K562 (cell line): ENCODE measurements at regions not wholly inside any gene's neighbourhood (a gene's known extent, or its start where the extent isn't known, plus 50 kb on each side); places are given as distances from the start of the nearest gene placed in this dataset.

Experiments used
- ATAC-seq: fragments of 200-7000 bp; cut with Tn5 transposase; 3 replicates; pipeline ENCODE4 v1.9.1; 2020; ENCODE audit warnings: moderate library complexity
- BruUV-seq: library from RNA; stranded (reverse); fragments of 400-500 nt; replicated peaks from 2 replicates; lab custom pipeline; 2021; lab: Mats Ljungman, UMichigan
- CTCF ChIA-PET: fragments of 300-600 bp; formaldehyde crosslinking; extraction: SDS; loops from one replicate; lab custom pipeline; 2021; ENCODE audit warnings: low intra/inter-chr PET ratio; lab: Yijun Ruan, JAX
- POLR2A ChIA-PET: fragments of 300-600, 350-650 bp; sonication (Branson Sonifier 250); formaldehyde crosslinking; extraction: SDS; loops from one replicate; lab custom pipeline; 2021; ENCODE audit warnings: antibody characterized with exemption, inconsistent platforms; lab: Yijun Ruan, JAX
- DNase-seq, 4 experiments: peaks; one replicate each; pipeline versions ENCODE4 v3.0.0 to v3.0.0-alpha.2; 2011 to 2018; ENCODE audit warnings: low spot score in 3 of 4, mixed read lengths in 3 of 4; ENCODE audit errors: extremely low read depth in 1 of 4
- FAIRE-seq: peaks from 2 replicates; lab custom pipeline; 2011; peaks lifted over from hg19 to GRCh38; lab: Jason Lieb, UNC
- H2AFZ ChIP-seq: 2 replicates; pipeline ENCODE4 v1.6.0; 2011; ENCODE audit warnings: low read depth, low read length, control low read depth, inconsistent platforms
- H3K27ac ChIP-seq: fragments of 200-600 bp; 3 replicates; pipeline ENCODE4 v1.8.0; 2011; ENCODE audit warnings: low read depth, mild to moderate bottlenecking, control low read depth, inconsistent platforms, low read length, moderate library complexity, mixed read lengths; ENCODE audit errors: extremely low read depth
- H3K27me3 ChIP-seq, 2 experiments: fragments of 300-600 bp in 1 of 2; 2 replicates in 1 of 2; 3 replicates in 1 of 2; pipeline versions ENCODE4 v1.6.0 to v1.8.0; 2011; ENCODE audit warnings: inconsistent platforms in 2 of 2, low read length in 2 of 2, mild to moderate bottlenecking in 1 of 2, mixed read lengths in 1 of 2, moderate library complexity in 1 of 2; ENCODE audit not compliant: control insufficient read depth in 2 of 2, insufficient read depth in 2 of 2
- H3K36me3 ChIP-seq: fragments of 300-600 bp; 3 replicates; pipeline ENCODE4 v1.8.0; 2011; ENCODE audit warnings: mild to moderate bottlenecking, low read length, inconsistent platforms; ENCODE audit not compliant: control insufficient read depth, insufficient read depth
- H3K4me1 ChIP-seq, 2 experiments: fragments of 200-600 bp in 1 of 2; replicated peaks in 1 of 2; 2 replicates in 1 of 2; 3 replicates in 1 of 2; pipeline versions ENCODE4 v1.5.1 to v1.8.0; 2011; ENCODE audit warnings: inconsistent platforms in 2 of 2, low read length in 2 of 2, mild to moderate bottlenecking in 1 of 2, mixed read lengths in 1 of 2, moderate library complexity in 1 of 2; ENCODE audit not compliant: control insufficient read depth in 2 of 2, insufficient read depth in 2 of 2
- H3K4me2 ChIP-seq: 2 replicates; pipeline ENCODE4 v1.6.1; 2011; ENCODE audit warnings: low read length, control low read depth, inconsistent platforms, mixed read lengths; ENCODE audit not compliant: insufficient read depth
- H3K4me3 ChIP-seq: fragments of 200-600 bp; sonication (generic), shearing (Covaris generic); 2 replicates; pipeline ENCODE4 v1.5.1; 2016; ENCODE audit warnings: control low read depth, inconsistent platforms
- H3K79me2 ChIP-seq: fragments of 200-600 bp; 3 replicates; pipeline ENCODE4 v1.8.0; 2011; ENCODE audit warnings: low read length, inconsistent platforms; ENCODE audit not compliant: control insufficient read depth, insufficient read depth
- H3K9ac ChIP-seq, 2 experiments: 2 replicates each; pipeline versions ENCODE4 v1.6.0 to v1.6.1; 2011; ENCODE audit warnings: low read depth in 2 of 2, low read length in 2 of 2, control low read depth in 1 of 2, inconsistent platforms in 1 of 2, mild to moderate bottlenecking in 1 of 2, mixed read lengths in 1 of 2; ENCODE audit not compliant: insufficient read depth in 1 of 2
- H3K9me1 ChIP-seq: one replicate; pipeline ENCODE4 v1.6.0; 2011; ENCODE audit warnings: inconsistent platforms, mild to moderate bottlenecking, low read length, moderate library complexity; ENCODE audit not compliant: control insufficient read depth, insufficient read depth
- H3K9me3 ChIP-seq: replicated peaks from 2 replicates; pipeline ENCODE4 v1.5.1; 2011; ENCODE audit warnings: low read depth, low read length, inconsistent platforms; ENCODE audit not compliant: control insufficient read depth, insufficient read depth
- H4K20me1 ChIP-seq: replicated peaks from 2 replicates; pipeline ENCODE4 v1.6.1; 2011; ENCODE audit warnings: low read length, inconsistent platforms, mixed read lengths; ENCODE audit not compliant: control insufficient read depth, insufficient read depth
- BMI1 ChIP-seq: fragments of 150-350 bp; IDR thresholded peaks from 2 replicates; pipeline ENCODE4 v1.6.1; 2014; ENCODE audit warnings: low read length
- ETS2 ChIP-seq: IDR thresholded peaks from 2 replicates; pipeline ENCODE4 v1.6.1; 2016; ENCODE audit warnings: borderline replicate concordance, missing genetic modification characterization, mild to moderate bottlenecking, moderate library complexity, missing compliant biosample characterization; ENCODE audit not compliant: poor library complexity, severe bottlenecking
- HDAC1 ChIP-seq, 2 experiments: fragments of 450-650 bp; IDR thresholded peaks; 2 replicates each; pipeline ENCODE4 v1.6.1; 2016 to 2017; ENCODE audit warnings: inconsistent platforms in 1 of 2, mild to moderate bottlenecking in 1 of 2, moderate library complexity in 1 of 2
- HOMEZ ChIP-seq: fragments of 250-450 bp; sonication (Bioruptor Pico); IDR thresholded peaks from 2 replicates; pipeline ENCODE4 v1.4.0; 2020; ENCODE audit warnings: mild to moderate bottlenecking, moderate library complexity
- MAFK ChIP-seq: IDR thresholded peaks from 2 replicates; pipeline ENCODE4 v1.6.1; 2011; ENCODE audit warnings: low read length, improper control_type of control experiment
- MIER1 ChIP-seq: fragments of 450-650 bp; IDR thresholded peaks from 2 replicates; pipeline ENCODE4 v1.6.1; 2016; ENCODE audit warnings: antibody characterized with exemption, mild to moderate bottlenecking, low read depth
- NCOA6 ChIP-seq: fragments of 450-650 bp; IDR thresholded peaks from 2 replicates; pipeline ENCODE4 v1.6.1; 2017; ENCODE audit warnings: mild to moderate bottlenecking
- POLR2B ChIP-seq: fragments of 450-650 bp; IDR thresholded peaks from 2 replicates; pipeline ENCODE4 v1.6.1; 2018; ENCODE audit warnings: low read depth; ENCODE audit not compliant: partially characterized antibody
- SAFB ChIP-seq: fragments of 200-400 bp; formaldehyde crosslinking; IDR thresholded peaks from 2 replicates; pipeline ENCODE4 v1.6.1; 2017; ENCODE audit warnings: low read depth, low read length, borderline replicate concordance
- SAP30 ChIP-seq: fragments of 200-600 bp; sonication (generic); IDR thresholded peaks from 2 replicates; pipeline ENCODE4 v1.6.1; 2012; ENCODE audit warnings: borderline replicate concordance, low read depth, mild to moderate bottlenecking, moderate library complexity, low read length, control low read depth, inconsistent platforms; ENCODE audit not compliant: insufficient read depth, poor library complexity, severe bottlenecking
- STAG1 ChIP-seq: sonication (generic); formaldehyde crosslinking; IDR thresholded peaks from 2 replicates; pipeline ENCODE4 v1.5.0; 2020; ENCODE audit warnings: missing genetic modification reagents, borderline replicate concordance
- TCF7L2 ChIP-seq: fragments of 150-350 bp; IDR thresholded peaks from 2 replicates; pipeline ENCODE4 v1.6.1; 2016; ENCODE audit warnings: low read depth, mild to moderate bottlenecking, low read length, moderate library complexity
- TRIM28 ChIP-seq: fragments of 450-650 bp; IDR thresholded peaks from 2 replicates; pipeline ENCODE4 v1.6.1; 2017
- U2AF2 ChIP-seq: fragments of 200-400 bp; formaldehyde crosslinking; optimal IDR thresholded peaks from 2 replicates; pipeline ENCODE3; 2017; ENCODE audit warnings: low read depth, mild to moderate bottlenecking, low read length
- XRCC3 ChIP-seq: fragments of 450-650 bp; IDR thresholded peaks from 2 replicates; pipeline ENCODE4 v1.6.1; 2017; ENCODE audit warnings: mild to moderate bottlenecking, moderate library complexity
- YY1 ChIP-seq, 3 experiments: IDR thresholded peaks; 2 replicates each; pipeline ENCODE4 v1.6.1; 2011; ENCODE audit warnings: low read length in 2 of 3, mild to moderate bottlenecking in 2 of 3, moderate library complexity in 2 of 3, borderline replicate concordance in 1 of 3, control low read depth in 1 of 3, low read depth in 1 of 3; ENCODE audit not compliant: insufficient read depth in 3 of 3, insufficient replicate concordance in 2 of 3, control insufficient read depth in 1 of 3, insufficient read length in 1 of 3; ENCODE audit errors: extremely low read depth in 1 of 3
- ZNF561 ChIP-seq: fragments of 450-650 bp; formaldehyde crosslinking; conservative IDR thresholded peaks from 2 replicates; pipeline ENCODE4 v1.4.0; 2020; ENCODE audit warnings: mild to moderate bottlenecking, moderate library complexity
- WGBS: fragments of 100-300 bp; shearing (Covaris generic); methylation state at CpG from one replicate; pipeline ENCODE4 v1.1.6; 2016; ENCODE audit warnings: low coverage, mixed read lengths; ENCODE audit not compliant: insufficient coverage; ENCODE audit errors: missing lambda C conversion rate; 5-methylcytosine and 5-hydroxymethylcytosine counted together
- in situ Hi-C: fragments of 300-500 bp; cut with MboI; formaldehyde crosslinking; loops from 4 replicates; pipeline ENCODE4 v1.15.0; 2018; ENCODE audit warnings: inconsistent platforms, mixed read lengths
- intact Hi-C: fragments of 100-400 bp; cut with micrococcal nuclease; formaldehyde crosslinking; loops from 2 replicates; pipeline ENCODE4 v1.14.2; 2022
- TF ChIP-seq, protein P1 (sequence below): fragments of 250-450 bp; sonication (Bioruptor Pico); IDR thresholded peaks from 2 replicates; pipeline ENCODE4 v1.8.0; 2021; ENCODE audit warnings: moderate library complexity, mild to moderate bottlenecking, inconsistent platforms

DNA sequence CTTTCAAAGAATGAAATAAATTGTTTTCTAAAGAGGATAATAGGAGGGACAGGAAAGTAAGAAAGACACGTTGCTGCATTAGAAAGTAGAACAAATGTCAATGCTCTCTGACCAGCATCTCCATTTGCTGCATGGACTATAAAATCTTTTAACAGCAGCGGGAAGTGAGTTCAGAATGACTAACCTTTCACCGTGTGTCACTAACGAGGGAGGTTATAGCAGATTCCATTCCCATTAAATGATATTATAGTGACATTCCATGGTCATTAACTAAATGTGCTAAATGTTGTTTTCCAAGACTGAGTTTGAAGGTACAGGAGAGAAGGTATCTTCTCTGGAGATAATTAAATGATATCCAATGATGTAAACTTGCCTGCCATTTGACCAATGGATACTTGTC, 127.1 kb upstream of the HS3ST3A1 start:
- 0% methylated on average over 4 of the region's 4 CpGs for WGBS
- Histone ChIP-seq H3K27me3 (no peaks in the 10 kb centered on the region), H3K27ac (no peak overlapping the region), H3K9me3 (no peaks in the 10 kb centered on the region), H3K4me2 (no peak overlapping the region), H4K20me1 (no peaks in the 10 kb centered on the region), H2AFZ (no peak overlapping the region), H3K9ac (no peak overlapping the region), H3K4me1 (no peaks in the 10 kb centered on the region), H3K36me3 (no peaks in the 10 kb centered on the region), H3K9me1 (no peaks in the 10 kb centered on the region), H3K4me3 (no peak overlapping the region), H3K79me2 (no peaks in the 10 kb centered on the region)
- TF ChIP-seq BMI1 (no peak), HOMEZ (no peak), MIER1 (no peak), U2AF2 (no peak), STAG1 (CRISPR knock-in tag) (no peak), MAFK (no peak), YY1 (IDR thresholded peaks at IDR 0.05; ENCODE audit: borderline replicate concordance in 1 of 3, control insufficient read depth in 1 of 3, extremely low read depth in 1 of 3, insufficient read depth in 3 of 3, insufficient read length in 1 of 3, insufficient replicate concordance in 2 of 3, low read depth in 1 of 3, low read length in 2 of 3) (no peak), TRIM28 (no peak), TCF7L2 (no peak), XRCC3 (no peak), NCOA6 (no peak), SAFB (no peak), POLR2B (no peak), SAP30 (no peak), ETS2 (tag) (no peak), ZNF561 (CRISPR knock-in tag) (no peak), HDAC1 (IDR thresholded peaks at IDR 0.05) (no peak)
- TF ChIP-seq, protein P1, sequence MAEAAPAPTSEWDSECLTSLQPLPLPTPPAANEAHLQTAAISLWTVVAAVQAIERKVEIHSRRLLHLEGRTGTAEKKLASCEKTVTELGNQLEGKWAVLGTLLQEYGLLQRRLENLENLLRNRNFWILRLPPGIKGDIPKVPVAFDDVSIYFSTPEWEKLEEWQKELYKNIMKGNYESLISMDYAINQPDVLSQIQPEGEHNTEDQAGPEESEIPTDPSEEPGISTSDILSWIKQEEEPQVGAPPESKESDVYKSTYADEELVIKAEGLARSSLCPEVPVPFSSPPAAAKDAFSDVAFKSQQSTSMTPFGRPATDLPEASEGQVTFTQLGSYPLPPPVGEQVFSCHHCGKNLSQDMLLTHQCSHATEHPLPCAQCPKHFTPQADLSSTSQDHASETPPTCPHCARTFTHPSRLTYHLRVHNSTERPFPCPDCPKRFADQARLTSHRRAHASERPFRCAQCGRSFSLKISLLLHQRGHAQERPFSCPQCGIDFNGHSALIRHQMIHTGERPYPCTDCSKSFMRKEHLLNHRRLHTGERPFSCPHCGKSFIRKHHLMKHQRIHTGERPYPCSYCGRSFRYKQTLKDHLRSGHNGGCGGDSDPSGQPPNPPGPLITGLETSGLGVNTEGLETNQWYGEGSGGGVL (CRISPR knock-in tag), result no peak
- ATAC-seq (no peak), DNase-seq (no peak), FAIRE-seq (no peak)
- ChIA-PET CTCF (no interaction called here), POLR2A (no interaction called here)
- no TSS peak for BruUV-seq
- intact Hi-C loops, result no loop called here
- in situ Hi-C loops, result no loop called here
